ENCODE measurements at regions not wholly inside any gene's neighbourhood (a gene's known extent, or its start where the extent isn't known, plus 50 kb on each side); places are given as distances from the start of the nearest gene placed in this dataset.

DNA sequence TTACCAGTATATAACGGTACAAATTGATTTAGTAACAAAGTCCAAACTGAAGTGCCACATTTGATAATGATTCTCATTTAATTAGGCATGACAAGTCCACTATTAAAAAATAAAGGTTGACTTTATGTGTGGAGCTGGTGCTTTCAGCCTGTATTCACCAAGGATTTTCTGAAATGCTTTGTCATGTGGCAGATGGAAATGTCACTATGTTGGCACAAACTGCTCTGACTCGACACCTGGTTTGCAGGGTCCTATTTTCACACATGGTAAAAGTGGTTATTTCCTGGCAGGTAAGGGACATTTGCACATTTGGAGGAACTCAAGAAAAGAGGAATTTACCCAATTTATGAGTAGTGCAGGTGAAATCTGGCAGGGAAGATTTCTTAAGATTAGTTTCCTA is 572.6 kb upstream of the MDGA2 start:
- TF ChIP-seq, protein P1, sequence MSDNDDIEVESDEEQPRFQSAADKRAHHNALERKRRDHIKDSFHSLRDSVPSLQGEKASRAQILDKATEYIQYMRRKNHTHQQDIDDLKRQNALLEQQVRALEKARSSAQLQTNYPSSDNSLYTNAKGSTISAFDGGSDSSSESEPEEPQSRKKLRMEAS (IDR thresholded peaks at IDR 0.05; ENCODE audit: low read depth) = no peak
- no peak for TF ChIP-seq GABPA (IDR thresholded peaks at IDR 0.05; ENCODE audit: low read depth)
- TF ChIP-seq, protein P2, sequence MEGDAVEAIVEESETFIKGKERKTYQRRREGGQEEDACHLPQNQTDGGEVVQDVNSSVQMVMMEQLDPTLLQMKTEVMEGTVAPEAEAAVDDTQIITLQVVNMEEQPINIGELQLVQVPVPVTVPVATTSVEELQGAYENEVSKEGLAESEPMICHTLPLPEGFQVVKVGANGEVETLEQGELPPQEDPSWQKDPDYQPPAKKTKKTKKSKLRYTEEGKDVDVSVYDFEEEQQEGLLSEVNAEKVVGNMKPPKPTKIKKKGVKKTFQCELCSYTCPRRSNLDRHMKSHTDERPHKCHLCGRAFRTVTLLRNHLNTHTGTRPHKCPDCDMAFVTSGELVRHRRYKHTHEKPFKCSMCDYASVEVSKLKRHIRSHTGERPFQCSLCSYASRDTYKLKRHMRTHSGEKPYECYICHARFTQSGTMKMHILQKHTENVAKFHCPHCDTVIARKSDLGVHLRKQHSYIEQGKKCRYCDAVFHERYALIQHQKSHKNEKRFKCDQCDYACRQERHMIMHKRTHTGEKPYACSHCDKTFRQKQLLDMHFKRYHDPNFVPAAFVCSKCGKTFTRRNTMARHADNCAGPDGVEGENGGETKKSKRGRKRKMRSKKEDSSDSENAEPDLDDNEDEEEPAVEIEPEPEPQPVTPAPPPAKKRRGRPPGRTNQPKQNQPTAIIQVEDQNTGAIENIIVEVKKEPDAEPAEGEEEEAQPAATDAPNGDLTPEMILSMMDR (IDR thresholded peaks at IDR 0.05) = no peak
- TF ChIP-seq RAD21 (IDR thresholded peaks at IDR 0.05; ENCODE audit: low read length) = no peak
- TF ChIP-seq RCOR1 (IDR thresholded peaks at IDR 0.05; ENCODE audit: low read length) = no peak
- no peak for TF ChIP-seq CHD2 (IDR thresholded peaks at IDR 0.05; ENCODE audit: low read length, partially characterized antibody)
- TF ChIP-seq EP300 (IDR thresholded peaks at IDR 0.05; ENCODE audit: borderline replicate concordance in 1 of 2, low read depth in 1 of 2, low read length in 1 of 2) = no peak
- no peak for TF ChIP-seq EZH2phosphoT487 (IDR thresholded peaks at IDR 0.05; ENCODE audit: borderline replicate concordance, low read depth)
- no peak for TF ChIP-seq TEAD4 (IDR thresholded peaks at IDR 0.05; ENCODE audit: borderline replicate concordance, insufficient read depth)
- no peak for TF ChIP-seq TAF1 (IDR thresholded peaks at IDR 0.05; ENCODE audit: borderline replicate concordance, low read depth, low read length)

All from SK-N-SH (cell line).